Stimulated activated CD4-positive, alpha-beta T cell treated with anti-CD3 and anti-CD28 coated beads, Interleukin-15, amount 100 ng/mL, for 24 hours (primary cell): ENCODE measurements at regions not wholly inside any gene's neighbourhood (a gene's known extent, or its start where the extent isn't known, plus 50 kb on each side); places are given as distances from the start of the nearest gene placed in this dataset.

ENCODE experiments used
- DNase-seq: peaks from one replicate; pipeline ENCODE4 v3.0.0-alpha.2; 2020

GRCh38 chr2:147396890-147397289, 447.9 kb upstream of the ACVR2A start:
- DNase-seq, result no peak

DNA sequence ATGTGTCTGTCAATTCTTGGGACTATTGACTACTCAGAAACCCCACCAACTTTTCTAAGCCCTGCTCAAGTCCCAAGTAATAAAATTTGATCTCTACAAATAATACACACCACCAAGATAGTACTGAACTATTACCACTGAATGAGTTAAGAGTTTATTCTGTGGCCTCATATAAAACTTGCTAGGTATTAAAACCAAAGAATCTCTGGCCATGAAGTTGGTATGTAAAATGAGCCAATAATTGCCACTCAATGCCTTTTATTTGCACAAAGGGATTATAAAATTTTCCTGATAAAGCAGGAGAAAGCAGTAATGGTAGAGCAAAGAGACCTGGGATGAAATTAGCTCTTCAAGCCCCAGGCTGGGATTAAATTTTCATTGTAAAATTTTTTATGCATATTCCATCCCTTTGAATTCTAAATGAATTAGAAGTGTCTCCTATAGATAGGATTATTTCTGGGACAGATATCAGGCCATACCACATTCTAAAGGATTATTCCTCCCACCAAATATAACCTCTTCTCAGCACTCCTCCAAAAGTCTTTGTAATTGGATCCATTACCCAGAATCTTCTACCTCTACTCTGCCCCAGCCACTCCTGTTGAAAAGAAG, 450.5 kb upstream of the ACVR2A start:
- DNase-seq, result no peak

- no peak for DNase-seq
These were observed 452.6 kb upstream of the ACVR2A start for GRCh38 chr2:147392180-147392579.

DNA sequence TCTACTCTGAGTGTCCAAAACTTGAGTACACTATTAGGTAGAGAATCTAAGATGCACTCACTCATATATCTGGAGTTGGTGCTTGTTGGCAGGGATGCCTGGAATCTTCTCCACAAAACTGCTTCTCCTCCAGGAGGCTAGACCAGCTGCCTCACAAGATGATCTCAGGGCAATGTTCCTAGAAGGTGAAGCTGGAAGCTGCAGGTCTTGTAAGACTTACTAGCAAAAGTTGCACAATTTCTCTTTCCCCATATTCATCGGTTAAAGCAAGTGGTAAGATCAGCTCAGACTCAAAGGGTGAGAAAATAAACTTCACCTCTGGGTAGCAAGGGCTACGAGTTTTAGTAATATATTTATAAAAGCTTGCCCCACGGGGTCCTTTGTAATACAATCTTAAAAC, 454.4 kb upstream of the ACVR2A start:
- DNase-seq, result no peak

- DNase-seq, result no peak
These were observed 455.6 kb upstream of the ACVR2A start for GRCh38 chr2:147389218-147389617.

DNA sequence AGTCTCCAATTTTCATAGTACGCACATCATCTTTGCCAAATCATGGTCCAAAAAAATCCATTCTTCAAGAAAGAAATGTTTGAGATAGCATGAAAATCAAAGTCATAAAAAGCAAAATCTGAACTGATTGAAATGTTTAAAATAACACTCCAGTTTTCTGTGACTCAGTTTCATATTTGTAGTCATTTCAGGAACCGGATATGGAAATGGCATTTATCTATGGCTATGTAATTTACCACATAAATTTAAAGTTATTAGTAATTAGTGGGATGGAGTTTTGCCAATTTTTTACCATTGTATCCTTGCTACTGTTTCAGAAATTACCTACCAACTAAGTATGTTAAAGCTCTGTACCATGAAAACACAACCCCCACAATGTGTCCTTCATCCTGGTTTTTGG, 456.6 kb upstream of the ACVR2A start:
- DNase-seq, result no peak

- DNase-seq, result no peak
These were observed 458.5 kb upstream of the ACVR2A start for GRCh38 chr2:147386284-147386683.

DNA sequence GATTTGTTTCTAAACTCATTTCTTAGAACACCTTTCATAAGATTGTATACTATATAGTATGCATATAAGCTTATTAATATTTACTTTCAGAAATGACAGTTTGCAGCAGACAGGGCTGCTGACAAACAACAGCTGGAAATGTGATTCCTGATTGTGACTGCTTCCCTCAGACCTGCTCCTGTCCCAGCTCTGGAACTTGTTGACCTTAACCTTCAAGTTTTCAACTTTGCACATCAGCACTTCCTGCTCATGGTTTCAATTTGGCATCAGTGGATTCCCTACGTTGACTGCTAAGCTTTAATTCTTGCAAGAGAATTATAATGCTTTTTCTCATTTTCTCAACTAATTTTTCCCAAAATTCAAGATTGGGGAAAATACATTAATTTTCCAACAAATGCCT, 459.2 kb upstream of the ACVR2A start:
- DNase-seq, result no peak

- no peak for DNase-seq
These were observed 460.2 kb upstream of the ACVR2A start for GRCh38 chr2:147384659-147385058.

DNA sequence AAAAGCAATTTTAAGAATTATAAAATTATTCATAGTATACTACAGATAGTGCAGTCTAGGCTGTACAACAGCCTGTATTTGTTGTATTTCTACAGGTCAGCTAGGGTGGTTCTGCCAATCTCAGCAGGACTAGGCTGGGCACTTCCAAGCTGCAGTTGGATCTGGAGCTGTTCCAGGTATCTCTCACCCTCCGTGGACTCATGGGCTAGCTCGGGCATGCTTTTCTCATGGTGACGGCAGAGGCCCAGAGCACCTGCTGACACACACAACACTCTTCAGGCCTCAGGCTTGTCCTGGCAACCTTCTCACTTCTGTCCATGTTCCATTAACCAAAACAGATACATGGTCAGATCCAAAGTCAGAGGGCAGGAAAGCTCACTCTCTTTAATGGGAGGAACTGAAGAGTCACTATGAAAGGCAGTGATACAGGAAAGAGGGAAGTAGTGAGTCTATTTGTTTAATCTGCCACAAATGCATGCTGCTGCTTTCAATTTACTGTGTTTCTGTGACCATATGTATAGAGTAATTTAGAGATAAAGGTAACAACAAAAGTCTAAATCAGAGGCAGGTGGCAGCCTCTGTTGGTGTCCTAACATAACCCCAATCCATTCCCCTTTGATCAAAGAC, 462.4 kb upstream of the ACVR2A start:
- DNase-seq, result no peak

DNA sequence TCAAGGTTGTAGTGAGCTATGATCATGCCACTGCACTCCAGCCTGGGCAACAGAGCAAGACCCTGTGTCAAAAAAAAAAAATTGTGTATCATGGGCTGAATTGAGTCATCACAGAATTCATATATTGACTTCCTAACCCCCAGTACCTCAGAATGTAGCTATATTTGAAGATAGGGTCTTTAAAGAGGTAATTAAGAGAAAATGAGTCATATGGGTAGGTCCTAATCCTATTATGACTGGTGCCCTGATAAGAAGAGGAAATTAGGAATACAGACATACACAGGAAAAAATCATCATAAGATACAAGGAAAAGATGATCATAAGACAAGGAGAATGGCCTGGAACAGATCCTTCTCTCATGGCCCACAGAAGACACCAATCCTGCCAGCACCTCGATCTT, 466.4 kb upstream of the ACVR2A start:
- DNase-seq, result no peak

DNA sequence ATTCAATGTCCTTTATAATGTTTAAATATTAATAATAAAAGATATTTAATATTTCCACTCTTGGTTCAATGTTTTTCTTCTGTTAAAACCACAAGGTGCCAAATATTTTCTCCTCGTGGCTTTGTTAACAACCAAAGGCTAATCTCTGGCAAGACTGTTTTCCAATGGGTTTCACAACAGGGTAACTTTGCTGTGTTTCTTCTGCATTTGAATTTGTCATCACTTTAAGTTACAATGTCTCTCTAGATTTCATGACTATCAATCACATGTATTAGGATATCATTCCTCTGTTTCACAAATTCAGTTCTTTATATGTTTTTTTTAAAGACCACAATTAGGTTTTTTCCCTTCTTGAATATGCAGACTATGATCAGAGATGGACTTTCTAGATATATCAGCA, 469.8 kb upstream of the ACVR2A start:
- DNase-seq, result no peak

DNA sequence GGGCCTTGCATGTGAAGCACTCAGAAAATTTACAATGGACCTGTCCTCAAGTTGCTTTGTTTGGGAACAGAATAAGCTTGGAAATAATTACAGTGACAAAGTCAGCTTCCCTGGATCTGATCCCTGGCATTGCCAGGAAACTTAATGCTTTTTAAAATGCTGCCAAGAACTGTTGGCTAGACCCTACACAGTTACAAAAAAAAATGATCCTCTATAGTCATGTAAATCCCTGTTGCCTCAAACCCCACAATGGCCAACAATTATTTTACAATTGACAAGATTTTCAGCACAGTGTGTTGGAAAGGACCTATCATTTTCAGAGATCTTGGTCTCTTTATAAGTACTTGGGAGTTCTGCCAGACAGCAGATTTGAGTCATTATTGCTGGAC, 470.4 kb upstream of the ACVR2A start:
- no peak for DNase-seq

DNA sequence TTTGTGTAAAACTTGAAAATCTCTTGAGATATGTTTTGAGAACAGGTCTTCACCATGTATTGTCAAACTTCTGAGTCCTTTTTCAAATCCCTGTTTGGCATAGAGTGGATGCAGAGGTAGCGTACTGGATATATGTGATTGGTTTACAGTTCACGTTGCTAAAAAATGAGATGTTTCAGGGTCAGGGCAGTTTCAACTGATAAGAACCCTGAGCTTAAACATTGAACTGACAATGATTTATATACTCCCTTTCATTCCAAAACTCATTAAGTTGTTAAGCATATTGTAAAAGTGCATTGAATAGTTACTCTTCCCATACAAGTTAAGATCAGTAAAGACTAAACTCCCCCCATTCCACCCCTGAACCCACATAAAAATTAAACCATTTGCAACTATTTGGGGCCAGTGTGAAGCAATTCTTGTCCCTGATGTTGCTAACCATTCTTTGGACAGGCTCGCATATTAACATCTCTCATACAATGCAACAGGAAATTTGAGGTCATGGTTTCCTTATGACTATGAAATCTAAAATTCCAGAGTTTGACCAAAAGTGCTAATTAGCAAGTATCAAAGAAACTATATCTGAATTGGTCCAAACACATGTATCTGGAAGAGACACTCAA, 470.9 kb upstream of the ACVR2A start:
- DNase-seq, result no peak

DNA sequence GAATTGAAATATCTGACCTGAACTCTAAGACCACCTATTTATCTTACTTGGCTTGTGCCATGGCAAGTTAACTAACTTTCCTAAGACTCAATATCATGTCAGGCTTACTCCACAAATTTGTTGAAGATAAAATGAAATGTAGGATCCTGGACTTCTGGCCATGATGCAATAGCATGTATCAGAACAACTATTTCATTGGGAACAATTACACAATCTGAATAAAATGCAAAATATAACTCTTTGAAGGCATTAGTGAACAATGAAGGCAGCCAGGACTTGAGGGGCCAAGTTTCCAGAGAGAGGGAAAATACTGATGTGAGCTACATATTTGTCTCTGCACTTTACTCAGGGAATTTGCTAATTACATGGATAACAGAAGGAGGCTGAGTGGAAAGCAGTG, 476.5 kb upstream of the ACVR2A start:
- DNase-seq, result no peak

- DNase-seq, result no peak
These were observed 478.6 kb upstream of the ACVR2A start for GRCh38 chr2:147366279-147366678.

GRCh38 chr2:147365622-147366021, 479.2 kb upstream of the ACVR2A start:
- no peak for DNase-seq

GRCh38 chr2:147364597-147364996, 480.2 kb upstream of the ACVR2A start:
- no peak for DNase-seq

- DNase-seq, result no peak
These were observed 481.6 kb upstream of the ACVR2A start for GRCh38 chr2:147363181-147363580.

DNA sequence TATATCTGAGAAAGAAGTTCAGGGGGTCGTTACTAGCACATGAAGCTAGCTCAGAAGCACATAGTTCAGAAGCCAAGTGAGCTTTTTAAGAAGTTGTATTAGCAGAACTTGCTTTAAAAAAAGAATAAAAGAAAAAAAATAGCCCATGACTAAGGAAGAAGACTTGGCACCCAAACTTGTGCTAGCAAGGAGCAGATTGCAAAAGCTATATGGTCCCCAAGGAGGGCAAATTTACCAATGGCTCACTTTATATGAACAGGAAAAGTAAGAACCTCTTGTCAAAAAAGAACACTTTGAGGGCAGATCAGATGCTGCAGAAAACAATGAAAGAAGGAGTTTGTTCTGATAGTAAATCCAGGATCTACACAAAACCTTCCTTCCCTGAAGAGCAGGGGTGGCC, 486.5 kb upstream of the ACVR2A start:
- no peak for DNase-seq

- no peak for DNase-seq
These were observed 488.7 kb upstream of the ACVR2A start for GRCh38 chr2:147356157-147356556.

DNA sequence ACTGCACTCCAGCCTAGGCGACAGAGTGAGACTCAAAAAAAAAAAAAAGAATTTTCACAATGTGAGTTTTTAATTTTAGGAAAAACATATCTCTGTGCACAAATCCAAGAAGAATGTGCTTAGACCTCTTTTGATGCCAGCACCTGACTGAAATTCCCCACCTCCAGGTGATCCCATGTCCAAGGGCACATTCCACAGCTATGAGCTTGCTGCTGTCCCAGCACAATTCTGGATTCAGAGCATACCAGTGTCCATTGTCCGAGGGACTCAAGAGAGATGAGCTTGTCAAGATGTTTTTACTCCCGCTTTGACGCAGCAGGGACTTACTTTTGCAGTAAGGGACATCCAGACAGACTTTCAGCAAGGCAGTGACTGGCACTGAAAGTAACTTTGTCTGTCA, 489.1 kb upstream of the ACVR2A start:
- no peak for DNase-seq

- no peak for DNase-seq
These were observed 491.8 kb upstream of the ACVR2A start for GRCh38 chr2:147353072-147353381.

DNA sequence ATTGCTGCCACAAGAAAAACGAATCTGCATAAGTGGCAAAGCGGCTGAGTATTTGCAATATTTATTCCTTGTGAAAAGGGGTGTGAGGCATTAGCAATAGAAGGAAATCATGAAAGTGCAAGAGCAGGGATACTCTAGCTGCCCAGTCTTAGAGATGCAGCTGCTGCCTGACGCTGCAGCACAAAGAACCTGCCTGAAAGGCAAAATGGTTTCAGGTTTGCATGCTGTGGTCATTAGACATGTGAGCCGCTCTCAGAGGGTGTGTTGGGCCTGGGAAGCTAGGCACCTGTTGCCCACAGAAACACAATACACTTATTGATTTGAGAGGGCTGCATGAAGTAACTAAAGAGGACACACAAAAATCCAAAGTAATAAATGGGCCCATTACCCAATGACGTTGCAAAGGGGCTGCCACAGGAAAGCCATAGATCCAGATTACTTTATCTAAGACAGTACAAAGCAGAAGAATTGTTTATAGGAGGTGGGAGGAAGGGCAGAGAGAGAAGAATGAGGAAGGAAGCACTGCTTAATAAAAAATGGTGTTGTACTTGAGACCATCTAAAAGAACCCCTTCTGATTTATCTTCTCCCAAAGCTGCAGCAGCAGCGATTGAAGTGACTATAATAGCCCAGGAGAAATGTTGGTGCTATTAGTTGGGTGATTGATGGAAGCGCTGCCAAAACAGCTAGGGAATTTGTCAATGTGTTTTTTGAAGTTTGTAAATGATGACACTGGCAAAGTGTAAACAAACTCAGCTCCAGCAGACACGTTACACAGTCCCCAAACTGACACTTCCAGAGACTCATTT, 492.4 kb upstream of the ACVR2A start:
- DNase-seq, result no peak
